ENCODE measurements at regions not wholly inside any gene's neighbourhood (a gene's known extent, or its start where the extent isn't known, plus 50 kb on each side); places are given as distances from the start of the nearest gene placed in this dataset.

DNA sequence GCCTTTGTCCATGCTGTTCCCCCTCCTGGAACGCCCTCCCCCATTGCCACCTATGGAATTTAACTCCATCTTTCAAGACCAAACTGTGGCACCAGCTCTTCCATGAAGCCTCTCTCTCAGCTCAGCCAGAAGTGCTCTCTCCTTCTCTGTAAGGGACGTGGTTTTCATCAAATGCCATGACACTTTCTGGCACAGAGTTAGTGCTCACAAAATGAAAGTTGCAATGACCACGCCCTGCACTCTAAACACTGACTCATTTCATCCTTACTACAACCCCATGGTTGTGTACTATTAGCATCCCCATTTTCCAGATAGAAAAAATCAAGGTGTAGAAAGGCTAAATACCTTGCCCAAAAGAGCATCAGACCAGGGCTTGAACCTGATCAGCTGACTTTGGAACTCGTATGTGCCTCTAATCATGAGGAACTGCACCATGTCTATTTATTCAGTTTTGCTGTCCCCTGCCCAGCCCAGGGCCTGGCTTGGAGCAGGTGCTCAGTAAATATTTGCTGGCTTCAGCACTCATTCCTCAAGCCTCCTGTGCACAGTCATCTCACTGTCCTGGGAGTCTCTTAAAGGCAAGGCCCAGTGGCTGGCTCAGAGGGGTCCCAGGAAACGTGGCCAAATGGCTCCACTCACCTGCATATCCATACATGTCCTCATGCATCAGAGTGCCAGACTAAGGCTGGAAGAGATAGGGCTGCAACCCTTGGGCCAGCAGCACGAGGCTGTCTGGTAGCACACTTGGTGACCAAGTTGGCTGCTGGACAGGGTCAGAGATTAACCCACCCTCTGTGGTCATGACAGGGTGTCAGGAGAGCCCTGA is 77.9 kb downstream of the MRPL14 start:
- Histone ChIP-seq H3K9me3 (no peaks in the 10 kb centered on the region), H3K27me3 (no peaks in the 10 kb centered on the region), H3K4me1 (peaks cover 0 to 82% (median 69%) of the 10 kb centered on the region in 4 donors), H3K27ac (peak overlapping the region; percentile 81 to 91 (median 84)), H3K36me3 (no peaks in the 10 kb centered on the region), H3K4me3 (no peak overlapping the region)
- intact Hi-C loops (cut with DNase I) = loop anchor here (5.0 kb wide), 1 partner anchor 77 kb away; no protein-coding TSS in a partner anchor
- 41 to 61% methylated on average over 6 of the region's 6 CpGs for WGBS, 2 donors
- peak in 1 of 4 donors; percentile 37 for TF ChIP-seq EP300 (IDR thresholded peaks at IDR 0.05)
- no peak for TF ChIP-seq POLR2A (IDR thresholded peaks at IDR 0.05)
- TF ChIP-seq CTCF (IDR thresholded peaks at IDR 0.05) = no peak
- TF ChIP-seq POLR2AphosphoS5 (IDR thresholded peaks at IDR 0.05) = peak; percentile 76 to 90 (median 89)
- DNase-seq = peak; percentile 85

GRCh38 chr6:44048277-44048676 is 79.0 kb downstream of the MRPL14 start:
- 92 to 94% methylated on average over 6 of the region's 6 CpGs for WGBS, 2 donors
- Histone ChIP-seq H3K27ac (peak overlapping the region; percentile 81 to 91 (median 84)), H3K27me3 (no peaks in the 10 kb centered on the region), H3K4me1 (peaks cover 0 to 89% (median 77%) of the 10 kb centered on the region in 4 donors), H3K36me3 (no peaks in the 10 kb centered on the region), H3K4me3 (no peak overlapping the region), H3K9me3 (no peaks in the 10 kb centered on the region)
- no peak for TF ChIP-seq POLR2AphosphoS5 (IDR thresholded peaks at IDR 0.05)
- no peak for TF ChIP-seq EP300 (IDR thresholded peaks at IDR 0.05)
- no peak for TF ChIP-seq CTCF (IDR thresholded peaks at IDR 0.05)
- no peak for TF ChIP-seq POLR2A (IDR thresholded peaks at IDR 0.05)
- DNase-seq = peak; percentile 60
- intact Hi-C loops (cut with DNase I) = loop anchor here (5.0 kb wide), 1 partner anchor 76 kb away; no protein-coding TSS in a partner anchor

- Histone ChIP-seq H3K36me3 (no peaks in the 10 kb centered on the region), H3K9me3 (no peaks in the 10 kb centered on the region), H3K27me3 (no peaks in the 10 kb centered on the region), H3K4me3 (no peak overlapping the region), H3K27ac (peak overlapping the region; percentile 81 to 91 (median 84)), H3K4me1 (peaks cover 0 to 91% (median 81%) of the 10 kb centered on the region in 4 donors)
- WGBS, 2 donors = 91 to 92% methylated on average over 3 of the region's 3 CpGs
- no peak for TF ChIP-seq POLR2A (IDR thresholded peaks at IDR 0.05)
- no peak for TF ChIP-seq EP300 (IDR thresholded peaks at IDR 0.05)
- TF ChIP-seq CTCF (IDR thresholded peaks at IDR 0.05) = no peak
- no peak for TF ChIP-seq POLR2AphosphoS5 (IDR thresholded peaks at IDR 0.05)
- intact Hi-C loops (cut with DNase I) = loop anchor here (5.0 kb wide), 1 partner anchor 76 kb away; no protein-coding TSS in a partner anchor
- DNase-seq = peak; percentile 48
Observed at GRCh38 chr6:44047801-44048200, 79.5 kb downstream of the MRPL14 start.

- H3K36me3 ChIP-seq = no peaks in the 10 kb centered on the region
- H3K4me1 ChIP-seq = peaks cover 0 to 90% (median 82%) of the 10 kb centered on the region in 4 donors
- 80 to 85% methylated on average over 2 of the region's 2 CpGs for WGBS, 2 donors
- TF ChIP-seq CTCF (IDR thresholded peaks at IDR 0.05) (no peak), EP300 (IDR thresholded peaks at IDR 0.05) (no peak), POLR2A (IDR thresholded peaks at IDR 0.05) (no peak), POLR2AphosphoS5 (IDR thresholded peaks at IDR 0.05) (no peak)
- no peak overlapping the region for H3K4me3 ChIP-seq
- H3K9me3 ChIP-seq = no peaks in the 10 kb centered on the region
- intact Hi-C loops (cut with DNase I) = loop anchor here (5.0 kb wide), 1 partner anchor 75 kb away; no protein-coding TSS in a partner anchor
- peak overlapping the region; percentile 81 to 91 (median 84) for H3K27ac ChIP-seq
- peak; percentile 51 for DNase-seq
- no peaks in the 10 kb centered on the region for H3K27me3 ChIP-seq
Observed at GRCh38 chr6:44047179-44047546, 80.1 kb downstream of the MRPL14 start.

Data from sigmoid colon (tissue), 6 donors.